Muscle layer of colon (tissue), 2 donors: ENCODE measurements at regions not wholly inside any gene's neighbourhood (a gene's known extent, or its start where the extent isn't known, plus 50 kb on each side); places are given as distances from the start of the nearest gene placed in this dataset.

Source experiments
- H3K27ac ChIP-seq: one replicate; pipeline ENCODE4 v1.7.0; 2013; ENCODE audit warnings: low read depth, mild to moderate bottlenecking, low read length, moderate library complexity
- H3K27me3 ChIP-seq, 2 donors: one replicate each; pipeline ENCODE4 v1.7.0; 2013; ENCODE audit warnings: low read length in 2 of 2, mild to moderate bottlenecking in 2 of 2; ENCODE audit not compliant: insufficient read depth in 2 of 2, control insufficient read depth in 1 of 2
- H3K36me3 ChIP-seq: one replicate; pipeline ENCODE4 v1.7.0; 2013; ENCODE audit warnings: mild to moderate bottlenecking, low read length; ENCODE audit not compliant: insufficient read depth
- H3K4me1 ChIP-seq: one replicate; pipeline ENCODE4 v1.7.0; 2013; ENCODE audit warnings: mild to moderate bottlenecking, low read length; ENCODE audit not compliant: insufficient read depth
- H3K4me3 ChIP-seq, 2 donors: one replicate each; pipeline ENCODE4 v1.7.0; 2013; ENCODE audit warnings: low read length in 2 of 2, low read depth in 1 of 2, mild to moderate bottlenecking in 1 of 2, moderate library complexity in 1 of 2
- H3K9ac ChIP-seq: one replicate; pipeline ENCODE4 v1.7.0; 2013; ENCODE audit warnings: low read length
- H3K9me3 ChIP-seq: one replicate; pipeline ENCODE4 v1.7.0; 2013; ENCODE audit warnings: mild to moderate bottlenecking, low read length
- donor health status: abdominal sarcoma.
- donor health status: Adenocarcinoma of cecum.

DNA sequence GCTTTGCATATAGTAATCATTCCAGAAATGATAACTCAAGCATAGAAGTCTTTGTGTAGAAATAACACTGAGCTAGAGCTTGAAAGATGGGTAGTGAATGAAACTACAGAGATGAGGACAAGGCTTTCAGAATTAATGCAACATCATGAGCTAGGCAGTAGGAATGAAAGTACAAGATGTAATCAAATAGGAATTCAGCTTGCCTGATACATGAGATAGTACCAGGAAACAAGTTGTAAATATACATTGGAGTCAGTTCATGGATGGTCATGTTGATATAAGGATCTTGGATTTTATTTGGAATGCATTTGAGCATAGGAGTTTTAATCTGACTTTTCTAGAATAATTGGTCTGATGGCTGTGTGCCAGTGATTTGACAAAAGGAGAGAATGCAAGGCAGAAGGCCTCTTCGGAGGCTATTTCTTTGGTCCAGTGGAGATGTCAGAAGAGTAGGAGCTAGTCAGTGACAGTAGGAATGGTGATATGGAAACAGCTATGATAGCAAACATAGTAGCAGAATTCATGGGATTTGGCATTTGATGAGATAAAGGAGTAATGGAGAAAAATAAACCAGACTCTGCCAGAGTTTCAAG, 206.4 kb upstream of the PACRGL start:
- Histone ChIP-seq H3K27ac (no peak overlapping the region), H3K4me3 (no peak overlapping the region), H3K9ac (no peak overlapping the region), H3K9me3 (no peaks in the 10 kb centered on the region), H3K36me3 (peaks cover 12% of the 10 kb centered on the region), H3K4me1 (peaks cover 6% of the 10 kb centered on the region), H3K27me3 (no peaks in the 10 kb centered on the region)

DNA sequence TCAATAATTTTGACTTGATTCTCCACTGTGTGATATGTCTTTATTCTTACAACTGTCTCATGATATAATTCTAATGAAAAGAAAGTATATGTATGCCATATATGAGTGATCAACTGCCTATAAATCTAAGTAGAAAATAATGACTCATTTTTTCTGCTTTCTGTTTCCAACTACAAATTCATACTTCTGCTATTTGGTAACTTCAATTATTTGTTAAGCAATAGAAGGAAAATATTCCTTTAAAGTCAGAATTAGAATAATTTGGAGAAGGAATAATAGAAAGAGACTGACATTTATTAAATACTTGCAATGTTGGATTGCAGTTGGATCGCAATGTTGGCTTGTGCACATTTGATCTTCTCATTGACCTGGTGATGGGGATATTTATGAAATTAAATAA, 204.2 kb upstream of the PACRGL start:
- no peak overlapping the region for H3K9ac ChIP-seq
- H3K9me3 ChIP-seq = no peaks in the 10 kb centered on the region
- H3K27me3 ChIP-seq = no peaks in the 10 kb centered on the region
- no peak overlapping the region for H3K27ac ChIP-seq
- no peaks in the 10 kb centered on the region for H3K4me1 ChIP-seq
- H3K36me3 ChIP-seq = peaks cover 12% of the 10 kb centered on the region
- no peak overlapping the region for H3K4me3 ChIP-seq

DNA sequence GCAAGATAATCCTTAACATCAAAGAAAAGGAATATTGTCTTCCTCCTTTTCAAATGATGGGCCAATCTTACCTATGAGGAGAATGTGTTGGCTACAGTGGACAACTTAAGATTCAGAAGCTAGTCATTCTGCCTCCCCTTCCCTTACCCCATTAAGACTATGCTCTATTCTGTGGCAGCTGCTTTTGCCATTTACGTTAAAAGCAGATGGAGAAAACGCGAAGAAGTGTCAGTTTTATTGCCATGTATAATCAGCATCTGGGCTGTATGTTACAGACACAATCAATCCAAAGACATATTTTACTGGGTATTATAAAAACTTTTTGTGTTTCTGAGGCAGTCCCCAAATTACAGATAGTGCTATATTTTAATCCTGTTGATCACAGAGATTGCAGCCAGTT, 196.1 kb upstream of the PACRGL start:
- Histone ChIP-seq H3K4me3 (no peak overlapping the region), H3K36me3 (no peaks in the 10 kb centered on the region), H3K9ac (no peak overlapping the region), H3K9me3 (no peaks in the 10 kb centered on the region), H3K4me1 (no peaks in the 10 kb centered on the region), H3K27ac (no peak overlapping the region), H3K27me3 (no peaks in the 10 kb centered on the region)

DNA sequence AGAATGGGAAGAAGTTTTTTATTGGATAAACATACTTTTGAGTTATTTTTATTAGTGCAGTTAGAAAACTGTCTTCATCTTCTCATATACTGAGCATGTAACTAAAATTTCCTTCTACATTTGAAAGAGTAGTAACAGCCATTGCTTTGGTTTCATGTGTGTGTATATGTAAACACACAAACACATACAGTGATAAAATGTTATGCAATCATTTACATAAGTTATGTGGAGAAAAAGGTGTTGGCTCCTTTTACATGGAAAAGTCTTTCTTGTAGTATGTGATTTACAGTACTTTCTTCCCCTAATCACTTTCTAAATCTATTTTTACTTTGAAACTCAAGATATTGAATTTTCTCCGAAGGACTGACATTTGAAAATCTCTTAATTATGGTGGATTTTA, 194.3 kb upstream of the PACRGL start:
- Histone ChIP-seq H3K27me3 (no peaks in the 10 kb centered on the region), H3K9me3 (no peaks in the 10 kb centered on the region), H3K27ac (no peak overlapping the region), H3K36me3 (no peaks in the 10 kb centered on the region), H3K4me1 (no peaks in the 10 kb centered on the region), H3K4me3 (no peak overlapping the region), H3K9ac (no peak overlapping the region)

DNA sequence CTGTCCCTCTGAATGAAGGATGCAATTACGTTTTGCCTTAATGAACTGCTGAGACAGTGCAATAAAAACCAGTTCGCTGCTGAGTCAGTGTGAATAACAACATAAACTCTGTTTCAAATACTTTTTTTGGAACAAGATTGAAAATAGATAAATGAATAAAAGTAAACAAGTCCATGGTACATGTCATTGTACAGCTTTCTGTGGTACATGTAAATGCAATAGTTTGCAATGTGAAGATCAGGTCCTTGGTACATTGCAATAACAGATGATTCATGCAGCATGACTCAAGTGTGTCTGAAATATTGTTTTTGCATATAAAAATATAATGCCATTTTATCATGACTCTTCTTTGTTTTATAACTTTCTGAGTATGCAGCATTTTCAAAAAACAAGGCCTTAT, 193.4 kb upstream of the PACRGL start:
- no peaks in the 10 kb centered on the region for H3K4me1 ChIP-seq
- no peak overlapping the region for H3K27ac ChIP-seq
- H3K27me3 ChIP-seq = no peaks in the 10 kb centered on the region
- no peaks in the 10 kb centered on the region for H3K36me3 ChIP-seq
- H3K9me3 ChIP-seq = no peaks in the 10 kb centered on the region
- H3K9ac ChIP-seq = no peak overlapping the region
- no peak overlapping the region for H3K4me3 ChIP-seq

DNA sequence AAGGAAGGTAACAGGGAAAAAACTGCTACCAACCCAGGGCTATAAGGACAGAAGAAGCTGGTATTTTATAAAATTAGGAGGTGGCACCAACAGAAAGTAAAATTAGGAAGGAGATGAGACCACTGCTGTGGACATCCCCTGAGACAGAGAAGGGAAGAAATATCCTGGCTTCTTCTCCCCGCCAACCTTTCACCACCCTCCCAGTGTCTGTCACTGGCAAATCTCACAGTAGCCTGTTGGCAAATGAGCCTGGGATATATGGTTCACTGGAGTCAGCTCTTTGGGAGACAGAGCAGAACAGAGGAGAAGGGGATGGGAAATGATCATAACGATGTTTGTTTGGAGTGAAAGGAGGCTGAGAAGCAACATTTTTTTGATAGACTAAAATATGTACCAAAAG, 190.9 kb upstream of the PACRGL start:
- Histone ChIP-seq H3K27ac (no peak overlapping the region), H3K4me1 (no peaks in the 10 kb centered on the region), H3K27me3 (no peaks in the 10 kb centered on the region), H3K4me3 (no peak overlapping the region), H3K9ac (no peak overlapping the region), H3K36me3 (no peaks in the 10 kb centered on the region), H3K9me3 (no peaks in the 10 kb centered on the region)

DNA sequence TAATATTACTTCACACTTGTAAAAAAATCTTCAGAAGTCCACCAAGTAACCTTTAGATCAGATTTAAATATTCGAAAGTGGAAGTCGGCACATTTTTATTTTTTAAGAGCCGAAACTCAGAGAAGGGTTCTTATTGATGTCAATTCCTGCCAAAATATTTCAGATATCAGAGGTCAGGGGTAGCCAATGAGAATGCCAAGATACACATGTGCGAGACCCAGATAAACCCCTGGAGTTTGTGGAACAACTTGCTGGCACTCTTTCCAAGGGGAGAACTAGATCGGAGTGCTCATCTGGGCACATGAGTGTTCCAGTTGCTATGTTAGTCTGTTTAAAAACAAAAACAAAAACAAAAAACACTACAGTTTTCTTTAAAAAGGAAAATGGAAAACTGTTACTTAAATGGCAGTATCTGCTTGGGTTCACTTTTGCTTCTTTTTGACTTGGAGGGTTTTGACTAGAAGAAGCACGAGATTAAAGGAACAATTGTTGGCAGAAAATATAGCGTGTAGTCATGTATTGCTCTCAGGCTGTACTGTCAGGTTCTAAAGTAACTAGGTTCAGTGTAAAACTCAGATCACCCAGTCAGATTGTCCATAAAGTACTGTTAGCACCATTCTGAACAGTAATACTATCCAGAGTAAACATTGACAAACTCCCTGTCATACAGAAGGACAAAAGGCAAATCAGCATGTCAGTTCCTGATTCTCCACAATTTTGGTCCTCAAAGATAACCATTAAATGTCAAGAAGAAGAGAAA, 188.0 kb upstream of the PACRGL start:
- Histone ChIP-seq H3K27me3 (no peaks in the 10 kb centered on the region), H3K4me1 (no peaks in the 10 kb centered on the region), H3K9me3 (no peaks in the 10 kb centered on the region), H3K9ac (no peak overlapping the region), H3K36me3 (no peaks in the 10 kb centered on the region), H3K27ac (no peak overlapping the region), H3K4me3 (no peak overlapping the region)

DNA sequence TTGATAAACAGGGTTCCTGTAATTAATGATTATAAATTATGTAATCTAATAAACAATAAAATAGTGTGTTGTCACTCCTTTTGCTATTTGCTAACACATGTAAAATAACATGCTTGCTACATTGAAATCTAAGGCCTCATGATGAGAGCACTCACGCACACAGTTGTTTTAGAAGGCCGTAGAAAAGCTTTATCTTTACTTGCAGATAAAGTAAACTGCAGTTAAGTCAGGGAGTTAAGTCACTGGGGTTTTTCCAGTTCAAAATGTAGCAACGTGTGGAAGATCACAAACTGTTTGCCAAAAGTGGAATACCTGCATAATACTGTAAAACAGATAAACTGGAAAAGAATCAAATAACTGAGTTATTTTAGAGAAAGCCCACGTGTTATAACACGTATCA, 187.3 kb upstream of the PACRGL start:
- Histone ChIP-seq H3K9me3 (no peaks in the 10 kb centered on the region), H3K4me3 (no peak overlapping the region), H3K36me3 (no peaks in the 10 kb centered on the region), H3K27me3 (no peaks in the 10 kb centered on the region), H3K9ac (no peak overlapping the region), H3K27ac (no peak overlapping the region), H3K4me1 (no peaks in the 10 kb centered on the region)

DNA sequence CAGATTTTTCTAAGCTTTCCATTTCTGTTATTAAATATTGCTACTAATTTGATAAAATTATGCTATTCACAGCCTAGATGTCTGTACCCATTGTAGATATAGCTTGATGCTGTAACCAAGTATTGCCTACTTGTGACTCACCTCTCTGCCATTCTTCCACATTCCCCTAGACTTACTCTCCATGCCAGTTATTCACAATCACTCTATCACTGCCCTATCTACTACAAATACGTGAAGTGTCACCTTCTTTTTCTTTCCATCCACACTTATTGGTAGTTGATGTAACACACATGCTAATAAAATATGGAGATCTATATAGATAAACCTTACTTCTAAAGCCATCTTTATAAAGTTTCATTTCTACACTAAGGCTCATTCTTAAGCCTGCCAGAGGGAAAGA, 179.4 kb upstream of the PACRGL start:
- Histone ChIP-seq H3K27ac (no peak overlapping the region), H3K9me3 (no peaks in the 10 kb centered on the region), H3K9ac (no peak overlapping the region), H3K36me3 (peaks cover 9% of the 10 kb centered on the region), H3K4me3 (no peak overlapping the region), H3K27me3 (no peaks in the 10 kb centered on the region), H3K4me1 (no peaks in the 10 kb centered on the region)

DNA sequence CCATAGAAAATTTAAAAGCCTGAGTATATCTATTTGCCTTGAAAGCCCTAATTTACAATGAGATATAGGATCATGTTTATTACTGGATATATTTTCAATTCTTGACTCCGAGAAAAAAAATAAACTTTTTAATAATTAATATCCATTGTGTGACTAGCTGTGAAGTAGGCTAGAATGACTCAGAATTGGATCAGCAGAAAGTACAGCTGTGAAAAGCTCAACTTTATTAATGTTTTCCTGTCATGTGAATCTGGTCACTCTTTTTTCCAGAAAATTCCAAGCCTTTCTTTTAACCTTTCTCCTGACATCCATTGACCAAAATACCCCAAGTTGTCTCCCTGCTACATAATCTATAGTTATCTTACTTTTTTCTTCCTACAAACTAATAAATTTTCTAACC, 171.8 kb upstream of the PACRGL start:
- H3K9me3 ChIP-seq = no peaks in the 10 kb centered on the region
- H3K4me1 ChIP-seq = peaks cover 6% of the 10 kb centered on the region
- no peak overlapping the region for H3K4me3 ChIP-seq
- H3K9ac ChIP-seq = no peak overlapping the region
- H3K27me3 ChIP-seq = no peaks in the 10 kb centered on the region
- no peak overlapping the region for H3K27ac ChIP-seq
- H3K36me3 ChIP-seq = peaks cover 19% of the 10 kb centered on the region

DNA sequence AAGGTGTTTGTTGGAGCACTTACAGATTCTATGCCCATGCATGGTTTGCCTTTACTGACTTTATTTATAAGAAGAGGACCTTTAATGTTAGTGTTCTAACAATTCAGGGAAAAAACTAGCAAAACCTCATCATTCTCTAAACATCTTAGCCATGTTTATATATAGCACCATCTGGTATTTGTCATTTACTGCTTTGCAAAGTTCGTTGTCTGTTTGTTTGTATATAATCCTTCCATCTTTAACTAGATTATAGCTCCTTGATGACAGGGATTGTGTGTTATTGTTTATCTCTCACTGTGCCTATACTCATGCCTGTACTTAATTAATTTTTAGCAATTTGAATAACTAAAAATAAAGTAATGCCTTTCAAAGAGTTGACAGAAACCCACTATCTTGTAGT, 170.6 kb upstream of the PACRGL start:
- peaks cover 6% of the 10 kb centered on the region for H3K4me1 ChIP-seq
- peaks cover 21% of the 10 kb centered on the region for H3K36me3 ChIP-seq

More for the DNA sequence above, 170.6 kb upstream of the PACRGL start:
- no peak overlapping the region for H3K4me3 ChIP-seq
- no peaks in the 10 kb centered on the region for H3K27me3 ChIP-seq
- H3K9me3 ChIP-seq = no peaks in the 10 kb centered on the region
- H3K27ac ChIP-seq = no peak overlapping the region
- no peak overlapping the region for H3K9ac ChIP-seq
